C4-2B (cell line): ENCODE measurements at regions not wholly inside any gene's neighbourhood (a gene's known extent, or its start where the extent isn't known, plus 50 kb on each side); places are given as distances from the start of the nearest gene placed in this dataset.

ENCODE experiments used
- H3K27ac ChIP-seq: fragments of 450-650 bp; 2 replicates; pipeline ENCODE4 v1.5.1; 2017
- ZFX ChIP-seq: fragments of 450-650 bp; IDR thresholded peaks from 2 replicates; pipeline ENCODE4 v1.6.1; 2017
- TF ChIP-seq, protein P1 (sequence below): fragments of 450-650 bp; conservative IDR thresholded peaks from 2 replicates; pipeline ENCODE4 v1.5.1; 2017; ENCODE audit warnings: mild to moderate bottlenecking

- H3K27ac ChIP-seq: no peak overlapping the region
- TF ChIP-seq, protein P1, sequence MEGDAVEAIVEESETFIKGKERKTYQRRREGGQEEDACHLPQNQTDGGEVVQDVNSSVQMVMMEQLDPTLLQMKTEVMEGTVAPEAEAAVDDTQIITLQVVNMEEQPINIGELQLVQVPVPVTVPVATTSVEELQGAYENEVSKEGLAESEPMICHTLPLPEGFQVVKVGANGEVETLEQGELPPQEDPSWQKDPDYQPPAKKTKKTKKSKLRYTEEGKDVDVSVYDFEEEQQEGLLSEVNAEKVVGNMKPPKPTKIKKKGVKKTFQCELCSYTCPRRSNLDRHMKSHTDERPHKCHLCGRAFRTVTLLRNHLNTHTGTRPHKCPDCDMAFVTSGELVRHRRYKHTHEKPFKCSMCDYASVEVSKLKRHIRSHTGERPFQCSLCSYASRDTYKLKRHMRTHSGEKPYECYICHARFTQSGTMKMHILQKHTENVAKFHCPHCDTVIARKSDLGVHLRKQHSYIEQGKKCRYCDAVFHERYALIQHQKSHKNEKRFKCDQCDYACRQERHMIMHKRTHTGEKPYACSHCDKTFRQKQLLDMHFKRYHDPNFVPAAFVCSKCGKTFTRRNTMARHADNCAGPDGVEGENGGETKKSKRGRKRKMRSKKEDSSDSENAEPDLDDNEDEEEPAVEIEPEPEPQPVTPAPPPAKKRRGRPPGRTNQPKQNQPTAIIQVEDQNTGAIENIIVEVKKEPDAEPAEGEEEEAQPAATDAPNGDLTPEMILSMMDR: no peak
- no peak for TF ChIP-seq ZFX
These were observed 258.4 kb upstream of the NPVF start for GRCh38 chr7:25486656-25487055.

DNA sequence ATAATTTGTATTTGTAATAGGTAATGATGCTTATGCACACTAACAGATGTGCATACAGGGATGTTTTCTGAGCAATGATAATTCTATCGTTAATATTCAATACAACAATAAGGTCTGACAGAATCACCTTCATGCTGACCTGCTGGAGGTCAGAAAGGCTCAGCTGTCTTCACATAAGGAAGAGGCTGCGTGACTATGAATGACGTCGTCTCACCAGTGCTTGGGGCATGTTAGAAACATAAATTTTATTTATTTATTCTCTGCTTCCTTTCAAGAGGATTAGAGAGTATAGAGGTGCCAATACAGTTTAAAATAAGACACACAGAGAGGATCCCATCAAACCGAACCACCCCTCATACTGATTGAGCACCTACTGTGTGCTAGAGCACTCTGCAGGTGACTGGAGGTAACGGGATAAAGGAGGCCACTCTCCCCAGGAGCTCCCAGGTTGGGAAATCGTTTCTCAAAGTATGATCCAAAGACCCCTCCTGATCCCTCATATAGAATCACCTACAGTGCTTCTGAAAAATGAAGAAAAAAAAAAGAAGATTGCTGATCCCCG is 265.6 kb upstream of the NPVF start:
- no peak overlapping the region for H3K27ac ChIP-seq
- TF ChIP-seq, protein P1: no peak
- TF ChIP-seq ZFX: no peak

GRCh38 chr7:25494896-25495295 is 266.6 kb upstream of the NPVF start:
- TF ChIP-seq, protein P1: no peak
- no peak for TF ChIP-seq ZFX
- H3K27ac ChIP-seq: no peak overlapping the region

- TF ChIP-seq, protein P1: no peak
- TF ChIP-seq ZFX: no peak
- no peak overlapping the region for H3K27ac ChIP-seq
These were observed 267.3 kb upstream of the NPVF start for GRCh38 chr7:25495342-25496250.

- TF ChIP-seq, protein P1: no peak
- no peak for TF ChIP-seq ZFX
- no peak overlapping the region for H3K27ac ChIP-seq
These were observed 268.4 kb upstream of the NPVF start for GRCh38 chr7:25496476-25497368.

GRCh38 chr7:25500393-25500921 is 272.2 kb upstream of the NPVF start:
- TF ChIP-seq ZFX: no peak
- TF ChIP-seq, protein P1: no peak
- no peak overlapping the region for H3K27ac ChIP-seq
